Ishikawa (cell line): ENCODE measurements at regions not wholly inside any gene's neighbourhood (a gene's known extent, or its start where the extent isn't known, plus 50 kb on each side); places are given as distances from the start of the nearest gene placed in this dataset.

Source experiments
- CEBPB ChIP-seq: IDR thresholded peaks from 2 replicates; pipeline ENCODE4 v1.6.1; 2012
- CREB1 ChIP-seq: IDR thresholded peaks from 2 replicates; pipeline ENCODE4 v1.6.1; 2012; ENCODE audit warnings: low read depth
- EGR1 ChIP-seq: IDR thresholded peaks from 2 replicates; pipeline ENCODE4 v1.6.1; 2012
- EP300 ChIP-seq: IDR thresholded peaks from 2 replicates; pipeline ENCODE4 v1.6.1; 2012; ENCODE audit warnings: borderline replicate concordance
- FOXM1 ChIP-seq: IDR thresholded peaks from 2 replicates; pipeline ENCODE4 v1.6.1; 2012; ENCODE audit warnings: low read depth, borderline replicate concordance
- NFIC ChIP-seq: IDR thresholded peaks from 2 replicates; pipeline ENCODE4 v1.6.1; 2012
- RAD21 ChIP-seq: IDR thresholded peaks from 2 replicates; pipeline ENCODE4 v1.6.1; 2012; ENCODE audit warnings: low read depth
- TAF1 ChIP-seq: IDR thresholded peaks from 2 replicates; pipeline ENCODE4 v1.6.1; 2012; ENCODE audit warnings: low read depth, mild to moderate bottlenecking
- TCF12 ChIP-seq: IDR thresholded peaks from 2 replicates; pipeline ENCODE4 v1.6.1; 2012; ENCODE audit warnings: low read depth
- TEAD4 ChIP-seq: IDR thresholded peaks from 2 replicates; pipeline ENCODE4 v1.6.1; 2012
- YY1 ChIP-seq: IDR thresholded peaks from 2 replicates; pipeline ENCODE4 v1.6.1; 2012; ENCODE audit warnings: low read depth
- ZBTB7A ChIP-seq: IDR thresholded peaks from 2 replicates; pipeline ENCODE4 v1.6.1; 2012; ENCODE audit warnings: low read depth
- TF ChIP-seq, protein P1 (sequence below): IDR thresholded peaks from 2 replicates; pipeline ENCODE4 v1.6.1; 2012
- TF ChIP-seq, protein P2 (sequence below): IDR thresholded peaks from 2 replicates; pipeline ENCODE4 v1.6.1; 2012; ENCODE audit warnings: low read depth, mild to moderate bottlenecking

DNA sequence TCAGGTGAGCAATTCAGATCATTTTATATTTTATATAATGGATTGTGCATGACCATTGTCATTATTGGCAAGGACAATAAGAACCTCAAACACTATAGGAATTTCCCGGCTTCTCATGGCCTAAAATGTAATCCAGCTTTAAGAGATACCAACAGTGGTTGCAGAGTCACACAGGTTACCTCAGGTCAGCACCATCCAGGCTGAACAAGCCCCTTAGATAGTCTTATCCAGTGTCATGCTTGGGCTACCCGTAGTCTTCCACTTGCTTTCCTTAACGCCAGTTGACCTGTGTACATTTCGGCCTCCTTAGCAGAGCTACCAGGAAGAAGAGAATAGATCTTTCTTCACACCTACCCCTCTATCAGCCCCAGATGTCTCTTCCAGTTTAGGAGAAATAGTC is 293.3 kb upstream of the SYT4 start:
- TF ChIP-seq, protein P1, sequence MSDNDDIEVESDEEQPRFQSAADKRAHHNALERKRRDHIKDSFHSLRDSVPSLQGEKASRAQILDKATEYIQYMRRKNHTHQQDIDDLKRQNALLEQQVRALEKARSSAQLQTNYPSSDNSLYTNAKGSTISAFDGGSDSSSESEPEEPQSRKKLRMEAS: no peak
- TF ChIP-seq TEAD4 (no peak), TAF1 (no peak), FOXM1 (no peak), EP300 (no peak), RAD21 (no peak), CEBPB (no peak), EGR1 (no peak), YY1 (no peak), ZBTB7A (no peak), NFIC (no peak), CREB1 (no peak), TCF12 (no peak)
- TF ChIP-seq, protein P2, sequence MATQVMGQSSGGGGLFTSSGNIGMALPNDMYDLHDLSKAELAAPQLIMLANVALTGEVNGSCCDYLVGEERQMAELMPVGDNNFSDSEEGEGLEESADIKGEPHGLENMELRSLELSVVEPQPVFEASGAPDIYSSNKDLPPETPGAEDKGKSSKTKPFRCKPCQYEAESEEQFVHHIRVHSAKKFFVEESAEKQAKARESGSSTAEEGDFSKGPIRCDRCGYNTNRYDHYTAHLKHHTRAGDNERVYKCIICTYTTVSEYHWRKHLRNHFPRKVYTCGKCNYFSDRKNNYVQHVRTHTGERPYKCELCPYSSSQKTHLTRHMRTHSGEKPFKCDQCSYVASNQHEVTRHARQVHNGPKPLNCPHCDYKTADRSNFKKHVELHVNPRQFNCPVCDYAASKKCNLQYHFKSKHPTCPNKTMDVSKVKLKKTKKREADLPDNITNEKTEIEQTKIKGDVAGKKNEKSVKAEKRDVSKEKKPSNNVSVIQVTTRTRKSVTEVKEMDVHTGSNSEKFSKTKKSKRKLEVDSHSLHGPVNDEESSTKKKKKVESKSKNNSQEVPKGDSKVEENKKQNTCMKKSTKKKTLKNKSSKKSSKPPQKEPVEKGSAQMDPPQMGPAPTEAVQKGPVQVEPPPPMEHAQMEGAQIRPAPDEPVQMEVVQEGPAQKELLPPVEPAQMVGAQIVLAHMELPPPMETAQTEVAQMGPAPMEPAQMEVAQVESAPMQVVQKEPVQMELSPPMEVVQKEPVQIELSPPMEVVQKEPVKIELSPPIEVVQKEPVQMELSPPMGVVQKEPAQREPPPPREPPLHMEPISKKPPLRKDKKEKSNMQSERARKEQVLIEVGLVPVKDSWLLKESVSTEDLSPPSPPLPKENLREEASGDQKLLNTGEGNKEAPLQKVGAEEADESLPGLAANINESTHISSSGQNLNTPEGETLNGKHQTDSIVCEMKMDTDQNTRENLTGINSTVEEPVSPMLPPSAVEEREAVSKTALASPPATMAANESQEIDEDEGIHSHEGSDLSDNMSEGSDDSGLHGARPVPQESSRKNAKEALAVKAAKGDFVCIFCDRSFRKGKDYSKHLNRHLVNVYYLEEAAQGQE: no peak
